ENCODE measurements at regions not wholly inside any gene's neighbourhood (a gene's known extent, or its start where the extent isn't known, plus 50 kb on each side); places are given as distances from the start of the nearest gene placed in this dataset.

DNA sequence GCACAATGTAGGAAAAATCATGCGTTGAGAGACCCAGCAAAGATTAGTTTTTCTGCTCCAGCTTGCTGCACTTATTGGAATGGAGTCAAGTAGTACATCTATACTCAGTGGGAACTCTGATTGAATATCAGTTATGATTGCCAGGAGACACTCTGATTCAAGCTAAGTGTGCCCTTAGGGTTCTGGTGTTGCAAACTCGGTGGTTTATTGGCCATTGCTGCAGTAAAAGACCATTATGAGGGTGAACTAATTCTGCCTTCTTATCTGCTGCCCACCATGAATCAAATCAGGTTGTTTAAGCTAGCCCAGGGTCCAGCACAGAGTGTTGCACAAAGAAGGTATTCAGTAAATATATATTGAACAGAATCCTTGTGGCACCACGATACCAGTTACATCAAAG is 74.8 kb upstream of the GLS start:
- no peak for TF ChIP-seq EZH2 (IDR thresholded peaks at IDR 0.05; ENCODE audit: borderline replicate concordance, low read depth, low read length, poor library complexity, severe bottlenecking)
- TF ChIP-seq, protein P1, sequence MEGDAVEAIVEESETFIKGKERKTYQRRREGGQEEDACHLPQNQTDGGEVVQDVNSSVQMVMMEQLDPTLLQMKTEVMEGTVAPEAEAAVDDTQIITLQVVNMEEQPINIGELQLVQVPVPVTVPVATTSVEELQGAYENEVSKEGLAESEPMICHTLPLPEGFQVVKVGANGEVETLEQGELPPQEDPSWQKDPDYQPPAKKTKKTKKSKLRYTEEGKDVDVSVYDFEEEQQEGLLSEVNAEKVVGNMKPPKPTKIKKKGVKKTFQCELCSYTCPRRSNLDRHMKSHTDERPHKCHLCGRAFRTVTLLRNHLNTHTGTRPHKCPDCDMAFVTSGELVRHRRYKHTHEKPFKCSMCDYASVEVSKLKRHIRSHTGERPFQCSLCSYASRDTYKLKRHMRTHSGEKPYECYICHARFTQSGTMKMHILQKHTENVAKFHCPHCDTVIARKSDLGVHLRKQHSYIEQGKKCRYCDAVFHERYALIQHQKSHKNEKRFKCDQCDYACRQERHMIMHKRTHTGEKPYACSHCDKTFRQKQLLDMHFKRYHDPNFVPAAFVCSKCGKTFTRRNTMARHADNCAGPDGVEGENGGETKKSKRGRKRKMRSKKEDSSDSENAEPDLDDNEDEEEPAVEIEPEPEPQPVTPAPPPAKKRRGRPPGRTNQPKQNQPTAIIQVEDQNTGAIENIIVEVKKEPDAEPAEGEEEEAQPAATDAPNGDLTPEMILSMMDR (conservative IDR thresholded peaks at IDR 0.05; ENCODE audit: low read depth, low read length) = no peak
